HG03135 (cell line): ENCODE measurements at regions not wholly inside any gene's neighbourhood (a gene's known extent, or its start where the extent isn't known, plus 50 kb on each side); places are given as distances from the start of the nearest gene placed in this dataset.
"Not testable (repeated sequence)": the region's sequence is repeated elsewhere in the genome, so short reads cannot be mapped to it uniquely, and the experiment has no call there.

Source experiments
- ATAC-seq: cut with Tn5 transposase; IDR thresholded peaks from one replicate; pipeline ENCODE4 v1.9.1; 2021; ENCODE audit warnings: mild to moderate bottlenecking, moderate library complexity; ENCODE audit not compliant: unreplicated experiment

DNA sequence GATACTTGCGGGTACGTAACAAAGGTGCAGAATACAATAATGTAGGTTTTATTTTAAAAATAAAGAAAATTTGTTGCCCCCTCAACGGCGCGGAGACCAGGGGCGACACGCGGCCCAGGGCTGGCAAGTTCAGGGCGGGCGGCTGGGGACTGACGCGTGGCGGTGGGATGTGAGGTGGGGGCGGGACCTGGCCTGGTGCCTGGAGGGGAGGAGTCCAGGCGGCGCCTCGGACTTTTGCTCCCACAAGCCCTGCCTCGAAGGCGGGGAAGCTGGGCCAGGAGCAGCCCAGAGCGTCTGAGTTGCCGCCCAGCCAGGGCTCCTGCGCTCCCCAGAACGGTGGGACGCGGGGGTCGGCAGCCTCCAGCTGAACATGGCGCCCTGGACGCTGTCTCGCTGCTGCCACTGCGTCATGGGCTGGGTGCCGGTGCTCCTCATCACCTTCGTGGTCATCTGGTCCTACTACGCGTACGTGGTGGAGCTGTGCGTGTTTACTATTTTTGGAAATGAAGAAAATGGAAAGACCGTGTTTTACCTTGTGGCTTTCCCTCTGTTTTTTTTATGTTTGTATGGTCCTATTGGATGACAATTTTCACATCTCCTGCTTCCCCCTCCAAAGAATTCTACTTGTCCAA, 1122.8 kb upstream of the ATXN8OS start:
- ATAC-seq: no peak

DNA sequence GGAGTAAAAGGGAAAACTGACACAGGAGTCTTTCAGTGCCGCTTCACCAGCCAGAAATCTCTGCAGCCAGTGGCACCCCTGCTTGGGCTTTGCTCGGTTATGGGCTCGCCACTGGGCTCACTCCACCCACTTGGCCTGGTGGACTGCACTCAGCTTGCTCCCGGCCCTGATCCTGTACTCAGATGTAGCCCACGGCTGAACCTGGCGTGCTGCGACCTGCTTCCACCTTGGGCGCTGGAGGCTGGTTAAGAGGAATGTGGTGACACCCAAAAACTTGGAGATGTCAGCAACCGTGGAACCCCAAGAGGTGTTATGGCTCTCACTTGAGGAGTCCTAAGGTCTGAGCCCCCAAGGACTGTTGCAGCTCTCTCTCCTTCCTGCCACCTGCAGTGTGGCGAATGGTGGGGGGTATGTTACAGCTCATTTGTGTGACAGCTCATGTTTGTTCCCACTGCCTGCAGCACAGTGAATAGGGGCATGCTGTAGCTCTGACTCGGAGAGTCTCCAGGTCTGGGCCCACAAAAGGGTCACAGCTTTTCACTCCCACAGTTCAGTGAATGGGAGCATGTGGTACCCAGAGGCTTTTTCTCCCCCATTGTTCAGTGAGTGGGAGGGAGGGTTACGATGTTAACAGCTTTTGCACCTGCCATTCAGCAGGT, 1124.5 kb upstream of the ATXN8OS start:
- ATAC-seq: no peak

DNA sequence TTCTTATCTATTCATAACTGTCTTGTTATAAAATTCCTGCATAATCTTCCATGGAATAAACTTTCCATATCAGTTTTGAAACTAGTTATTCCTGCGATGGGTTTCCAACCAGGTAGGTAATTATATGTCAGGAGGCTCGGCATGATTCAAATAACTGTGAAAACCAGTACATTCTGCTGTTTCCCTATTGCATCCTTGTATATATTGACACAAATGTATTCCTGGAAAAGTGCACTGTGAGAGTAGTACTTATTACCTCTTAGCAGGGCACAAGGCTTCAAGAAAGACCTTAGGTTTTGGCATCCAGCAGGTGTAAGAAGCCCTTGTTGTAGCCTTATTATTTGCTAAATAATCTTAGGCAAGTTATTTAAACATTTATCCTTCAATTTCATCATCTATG, 1131.3 kb upstream of the ATXN8OS start:
- no peak for ATAC-seq

DNA sequence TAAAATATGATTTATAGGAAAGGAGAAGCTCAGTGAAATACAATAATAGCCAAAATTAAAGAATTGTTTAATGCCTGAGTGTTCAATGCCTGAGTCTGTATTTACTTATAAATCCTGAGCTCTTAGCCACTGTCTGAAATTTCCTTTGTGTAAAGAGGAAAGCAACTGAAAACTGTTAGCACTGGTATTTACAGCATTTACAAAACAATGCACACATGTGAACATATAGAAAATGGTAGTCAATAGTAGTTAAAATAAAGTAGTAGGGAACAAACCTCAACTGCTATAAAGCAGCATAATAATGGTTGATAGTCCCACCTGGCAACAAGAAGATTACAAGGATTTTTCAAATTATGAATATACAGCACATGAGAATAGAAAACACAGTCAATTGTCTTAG, 1137.1 kb upstream of the ATXN8OS start:
- no peak for ATAC-seq

DNA sequence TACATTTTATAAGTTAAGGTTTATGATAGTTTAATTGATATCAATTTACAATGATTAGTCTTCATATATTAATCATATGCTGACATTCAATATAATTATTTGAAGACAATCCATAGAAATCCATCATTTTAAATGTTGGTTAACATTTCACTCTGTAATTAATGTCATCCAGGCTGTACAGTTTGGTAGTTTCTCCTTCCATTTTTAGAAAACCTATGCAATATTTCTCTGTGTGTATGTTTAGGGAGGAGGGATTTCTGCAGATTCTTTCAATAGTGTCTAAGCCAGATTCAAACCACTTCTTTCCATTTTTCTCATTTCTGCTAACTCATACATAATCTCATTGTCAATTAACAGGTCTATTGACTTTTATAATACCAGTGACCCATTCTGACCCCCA, 1159.0 kb upstream of the ATXN8OS start:
- no peak for ATAC-seq

DNA sequence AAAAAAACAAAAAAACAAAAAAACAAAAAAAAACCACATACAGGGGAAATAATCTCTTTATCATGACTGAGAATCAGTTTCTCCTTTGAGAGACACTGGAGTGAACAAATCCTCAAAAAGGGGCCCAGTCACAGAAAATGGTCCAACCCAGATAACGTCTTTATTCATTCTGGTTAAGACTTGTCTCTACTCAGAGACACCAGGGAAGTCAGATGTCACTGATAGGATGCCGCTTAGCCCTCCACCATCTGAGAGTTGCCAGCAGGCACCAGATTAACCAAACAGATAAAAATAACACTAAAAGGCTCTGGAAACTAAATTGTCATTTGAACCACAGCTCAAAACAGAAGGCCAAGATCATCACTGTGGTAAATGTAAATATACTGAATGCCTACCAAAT, 1163.4 kb upstream of the ATXN8OS start:
- ATAC-seq: no peak

DNA sequence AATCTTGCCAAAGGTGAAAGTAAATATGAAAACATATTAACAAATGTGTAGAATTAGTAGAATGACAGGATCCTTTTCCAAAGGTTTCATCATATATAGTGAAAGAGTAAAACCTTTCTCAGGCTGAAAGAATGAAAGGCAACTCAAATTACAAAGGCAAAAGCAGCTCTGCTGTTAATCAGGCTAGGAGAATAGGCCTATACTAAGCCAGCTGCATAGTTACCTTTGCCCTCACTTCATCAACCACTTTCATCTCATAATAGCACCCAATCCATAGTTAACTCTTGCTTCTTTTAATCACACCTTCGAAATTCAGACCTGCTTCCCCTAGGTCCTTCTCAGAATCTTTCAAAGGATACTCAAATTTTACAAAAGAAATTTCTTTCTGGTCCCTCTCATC, 1167.6 kb upstream of the ATXN8OS start:
- no peak for ATAC-seq

DNA sequence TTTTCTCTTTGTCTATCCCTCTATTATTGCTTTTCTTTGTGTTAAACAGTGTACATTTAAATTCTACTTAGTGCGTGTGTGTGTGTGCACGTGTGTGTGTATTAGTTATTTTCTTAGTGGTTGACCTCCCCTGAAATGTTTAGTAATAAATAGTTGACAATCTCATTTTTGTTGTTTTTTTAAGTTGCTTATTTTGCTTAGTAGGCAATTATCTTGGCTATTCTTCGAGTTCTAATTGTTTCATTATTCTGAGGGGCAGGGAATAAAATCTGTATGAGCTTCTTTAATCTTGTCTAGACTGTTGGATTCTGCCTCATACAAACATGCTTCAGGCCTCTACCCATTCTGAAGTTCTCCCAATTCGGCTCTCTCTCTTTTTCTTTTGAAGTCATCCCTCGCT, 1169.0 kb upstream of the ATXN8OS start:
- no peak for ATAC-seq

DNA sequence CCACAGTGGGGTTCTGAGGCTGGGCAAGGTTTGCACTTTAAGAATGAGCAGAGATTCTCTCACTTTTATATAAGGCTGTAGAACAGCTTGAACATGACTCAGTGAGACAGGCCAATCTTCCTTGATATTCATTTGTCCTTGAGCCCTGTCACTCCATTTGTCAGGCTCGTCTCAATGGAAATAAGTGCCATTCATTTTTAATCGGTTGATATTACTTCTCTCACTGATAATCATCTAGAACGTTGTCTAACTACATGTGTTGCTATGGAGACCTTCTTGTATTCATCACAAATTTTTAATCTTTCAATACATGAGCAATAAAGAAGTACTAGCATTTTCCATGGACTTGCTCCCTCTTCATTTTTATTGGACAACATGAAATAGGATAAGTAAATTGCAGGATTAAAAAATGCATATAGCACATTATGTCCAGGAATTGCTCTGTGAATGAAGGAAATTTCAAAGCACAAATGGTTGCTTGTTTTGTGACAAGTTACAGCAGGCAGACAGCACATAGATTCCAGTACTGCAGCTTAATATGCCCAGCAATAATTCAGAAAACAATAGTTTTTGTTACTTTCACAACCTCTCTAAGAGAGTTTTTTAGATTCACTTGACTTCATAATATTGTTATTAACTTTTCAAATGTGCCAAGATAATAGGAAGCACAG, 1178.4 kb upstream of the ATXN8OS start:
- ATAC-seq: no peak

DNA sequence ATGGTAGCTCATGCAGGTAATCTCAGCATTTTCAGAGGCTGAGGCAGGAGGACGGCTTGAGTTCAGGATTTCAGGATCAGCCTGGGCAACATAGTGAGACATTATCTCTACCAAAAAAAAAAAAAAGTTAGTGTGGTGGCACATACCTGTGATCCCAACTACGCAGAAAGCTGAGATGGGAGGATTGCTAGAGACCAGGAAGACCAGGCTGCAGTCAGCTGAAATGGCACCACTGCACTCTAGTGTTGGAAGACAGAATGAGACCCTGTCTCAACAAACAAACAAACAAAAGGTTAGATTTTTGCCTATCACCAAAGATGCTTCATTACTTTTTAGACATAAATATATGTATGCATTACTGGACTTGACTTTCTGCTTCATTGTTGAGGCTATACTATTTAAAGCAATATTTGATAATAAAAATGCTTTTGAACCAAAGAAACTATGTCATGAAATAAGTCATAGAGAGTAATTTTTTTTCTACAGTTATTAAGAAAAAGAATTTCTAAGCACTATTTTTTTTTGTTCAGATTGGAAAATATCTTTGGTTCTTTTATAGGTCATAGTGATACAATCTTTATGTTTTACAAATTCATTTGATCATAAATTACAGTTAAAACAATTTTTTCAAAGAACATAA, 1180.1 kb upstream of the ATXN8OS start:
- ATAC-seq: no peak

DNA sequence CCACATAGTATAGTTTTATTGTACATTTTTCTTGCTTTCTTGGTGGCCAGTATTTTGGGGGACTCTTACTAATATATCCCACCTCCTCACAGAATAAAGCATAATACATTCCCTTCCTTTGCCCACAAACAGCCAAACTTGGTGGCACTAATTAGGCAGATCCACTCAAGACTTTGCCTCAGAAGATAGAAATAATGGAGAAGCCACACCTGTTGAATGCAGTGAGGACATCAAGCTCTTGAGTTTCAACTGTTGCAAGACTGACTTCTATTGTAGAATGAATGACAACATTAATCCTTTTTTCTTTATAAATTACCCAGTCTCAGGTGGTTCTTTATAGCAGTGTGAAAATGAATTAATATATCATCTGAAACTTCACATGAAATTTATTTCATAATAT, 1183.6 kb upstream of the ATXN8OS start:
- ATAC-seq: no peak

DNA sequence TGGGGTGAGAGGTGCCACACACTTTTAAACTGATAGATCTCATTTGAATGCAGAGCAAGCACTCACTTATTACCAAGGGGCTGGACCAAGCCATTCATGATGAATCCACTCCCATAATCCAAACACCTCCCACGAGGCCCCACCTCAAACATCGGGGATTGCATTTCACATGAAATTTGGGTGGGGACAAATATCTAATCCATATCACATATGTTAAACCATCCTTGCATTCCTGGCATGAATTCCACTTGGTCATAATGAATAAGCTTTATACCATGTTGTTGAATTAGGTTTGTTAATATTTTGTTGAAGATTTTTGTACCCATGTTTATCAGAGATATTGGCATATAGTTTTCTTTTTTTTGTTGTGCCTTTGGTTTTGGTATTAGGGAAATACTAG, 1198.7 kb upstream of the ATXN8OS start:
- ATAC-seq: no peak

DNA sequence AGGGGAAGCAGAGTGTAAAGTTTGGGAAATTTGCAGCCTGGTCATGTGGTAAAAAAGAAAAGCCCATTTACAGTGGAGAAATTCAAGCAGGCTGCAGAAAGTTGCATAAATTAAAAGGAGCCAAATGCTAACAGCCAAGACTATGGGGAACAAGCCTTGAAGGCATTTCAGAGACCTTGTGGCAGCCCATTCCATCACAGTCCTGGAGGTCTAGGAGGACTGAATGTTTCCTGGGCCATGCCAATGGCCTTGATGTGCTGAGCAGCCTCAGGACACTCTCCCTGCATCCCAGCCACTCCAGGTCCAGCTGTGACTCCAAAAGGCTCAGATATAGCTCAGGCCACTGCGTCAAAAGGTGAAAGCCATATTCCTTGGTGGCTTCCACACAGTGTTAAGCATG, 1202.4 kb upstream of the ATXN8OS start:
- no peak for ATAC-seq

DNA sequence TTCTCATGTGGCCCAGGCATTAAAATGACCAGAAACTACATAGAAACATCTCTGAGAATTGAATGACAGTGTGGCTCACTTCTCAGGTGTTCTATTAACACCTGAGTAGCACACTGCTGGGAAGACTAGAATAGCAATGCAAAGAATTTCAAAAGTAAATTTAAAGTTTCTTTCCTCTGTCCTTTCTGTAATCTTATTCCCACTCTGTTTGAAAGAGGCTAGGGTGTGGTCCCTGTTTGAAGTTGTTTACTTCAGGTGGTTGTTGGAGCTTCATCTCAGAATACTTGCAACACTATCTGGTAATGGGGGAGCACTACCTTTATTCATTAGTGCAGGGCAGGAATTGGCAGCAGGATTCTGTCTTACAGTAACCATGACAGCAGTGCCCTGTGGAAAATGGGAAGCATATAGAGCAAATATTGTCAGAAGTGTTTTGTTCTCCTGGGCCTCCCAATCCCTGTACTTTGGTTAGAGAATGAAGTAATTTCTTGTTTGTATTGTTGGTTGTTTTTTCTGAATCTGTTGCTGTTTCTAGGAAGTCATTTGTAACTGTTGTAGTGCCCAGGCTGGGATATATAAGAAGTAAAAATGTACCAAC, 1210.2 kb upstream of the ATXN8OS start:
- no peak for ATAC-seq

DNA sequence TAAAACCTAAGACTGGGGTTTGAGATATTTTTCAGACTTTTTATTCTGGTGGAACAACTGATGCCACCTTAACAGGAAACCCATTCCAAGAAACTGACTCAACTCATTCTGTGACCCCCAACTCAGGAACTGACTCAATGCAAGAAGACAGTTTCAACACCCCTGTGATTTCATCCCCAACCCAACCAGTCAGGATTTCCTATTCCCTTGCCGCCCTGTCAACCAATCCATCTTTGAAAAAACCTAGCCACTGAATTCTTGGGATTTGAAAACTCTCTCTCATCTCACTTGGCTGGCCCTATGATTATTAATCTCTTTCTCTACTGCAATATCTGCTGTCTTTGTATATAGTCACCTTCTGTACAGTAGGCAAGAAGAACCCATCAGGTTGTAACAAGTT, 1211.9 kb upstream of the ATXN8OS start:
- ATAC-seq: no peak

DNA sequence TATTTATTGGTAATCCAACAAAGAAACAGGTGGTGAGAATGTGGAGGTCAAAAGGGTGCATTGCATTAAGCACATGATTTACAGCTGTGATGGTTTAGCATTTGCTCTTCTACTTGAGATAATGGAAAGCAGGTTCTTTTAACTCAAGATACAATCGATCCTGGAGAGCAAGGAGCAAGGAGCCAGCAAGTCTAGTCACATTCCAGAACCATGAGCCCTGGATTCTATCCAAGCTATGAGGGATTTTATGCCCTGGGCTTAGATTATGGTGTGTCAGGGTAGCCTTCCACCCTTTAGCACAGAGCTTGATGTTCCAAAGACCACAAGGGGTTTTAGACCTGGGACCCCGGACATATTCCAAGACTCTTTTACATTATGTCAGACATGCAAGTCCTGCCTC, 1213.9 kb upstream of the ATXN8OS start:
- not testable (repeated sequence) for ATAC-seq

DNA sequence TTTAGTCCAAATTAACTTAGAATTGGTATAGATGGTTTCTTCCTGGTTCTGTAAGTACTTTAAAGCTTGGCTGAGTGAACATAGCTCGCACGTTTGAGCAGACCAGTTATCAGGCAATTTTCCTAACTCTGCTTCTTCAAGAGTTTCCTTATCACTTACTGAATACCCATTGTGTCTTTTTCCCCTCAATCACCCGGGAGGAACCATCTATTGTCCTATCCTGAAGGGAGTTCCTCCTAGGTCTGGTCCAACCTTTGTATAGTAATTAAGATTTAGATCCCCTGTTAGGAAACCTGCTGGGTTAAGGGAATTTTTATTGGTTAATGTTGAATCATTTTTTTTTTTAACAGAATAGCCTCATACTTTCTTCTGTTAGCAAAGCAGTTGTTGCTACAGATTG, 1215.0 kb upstream of the ATXN8OS start:
- not testable (repeated sequence) for ATAC-seq

DNA sequence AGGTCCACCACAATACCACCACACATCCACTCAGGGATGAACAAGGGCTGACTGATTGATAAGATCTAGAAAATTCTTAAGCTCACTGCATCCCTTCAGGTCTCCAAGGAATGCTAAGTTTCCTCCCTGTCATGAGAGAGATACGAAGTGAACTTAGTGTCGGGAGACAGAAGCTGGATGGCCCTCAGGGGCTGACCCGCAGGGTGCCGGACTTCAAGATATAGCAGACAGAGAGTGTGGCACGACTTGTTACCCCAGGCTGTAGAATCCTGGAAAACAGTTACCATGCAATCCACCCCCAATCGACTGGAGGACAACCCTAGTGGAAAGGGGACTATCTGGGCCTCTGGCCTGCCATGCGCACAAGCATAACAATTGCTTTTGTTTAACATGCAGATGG, 1217.5 kb upstream of the ATXN8OS start:
- ATAC-seq: not testable (repeated sequence)

DNA sequence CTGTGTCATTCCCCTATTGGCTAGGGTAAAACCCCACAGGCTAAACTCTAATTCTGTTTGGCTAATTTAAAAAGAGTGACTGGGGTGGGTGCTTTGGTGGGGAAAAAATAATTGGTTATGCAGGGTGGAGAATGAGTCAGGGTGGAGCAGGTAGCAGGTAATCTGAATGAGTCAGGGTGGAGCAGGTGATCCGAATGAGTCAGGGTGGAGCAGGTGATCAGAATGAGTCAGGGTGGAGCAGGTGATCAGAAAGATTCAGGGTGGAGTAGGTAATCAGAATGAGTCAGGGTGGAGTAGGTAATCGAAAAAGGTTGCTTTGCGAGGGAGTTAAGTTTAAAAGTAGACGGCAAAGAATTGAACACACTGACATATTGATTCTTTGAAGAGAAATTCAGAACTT, 1218.8 kb upstream of the ATXN8OS start:
- ATAC-seq: no peak

DNA sequence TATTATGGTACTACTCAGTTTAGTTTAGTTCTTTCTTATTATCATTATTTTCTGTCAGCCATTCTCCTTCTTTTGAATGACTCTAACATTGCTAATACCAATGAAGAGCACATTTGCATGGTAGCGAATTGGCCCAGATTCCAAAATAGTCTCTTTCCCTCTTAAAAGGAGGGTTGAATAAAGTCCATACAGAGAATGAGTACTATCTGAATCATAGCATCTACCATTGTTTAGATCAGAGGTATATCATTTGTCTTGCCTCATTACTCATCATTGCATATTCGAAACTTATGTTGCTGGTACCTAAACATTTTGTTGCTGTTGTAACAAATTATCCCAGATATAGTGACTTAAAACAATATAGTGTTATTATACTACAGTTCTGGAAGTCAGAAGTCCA, 1235.3 kb upstream of the ATXN8OS start:
- no peak for ATAC-seq

DNA sequence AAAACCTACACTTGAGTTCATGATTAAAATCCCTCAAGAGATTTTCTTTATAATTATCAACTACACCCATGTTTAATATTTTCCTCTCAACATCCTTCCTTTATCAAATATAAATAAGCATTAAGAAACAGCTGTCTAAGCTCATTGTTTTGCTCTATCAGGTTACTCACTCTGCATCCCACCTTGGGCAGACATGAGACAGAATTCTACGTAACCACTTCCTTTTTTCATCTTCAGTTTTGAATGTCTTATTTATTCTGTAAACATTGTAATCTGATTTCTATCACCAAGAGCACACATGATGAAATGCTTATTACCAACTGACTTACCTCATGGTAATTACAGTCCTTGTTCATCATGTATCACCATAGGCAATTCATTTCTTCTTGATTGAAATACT, 1256.6 kb upstream of the ATXN8OS start:
- ATAC-seq: no peak

DNA sequence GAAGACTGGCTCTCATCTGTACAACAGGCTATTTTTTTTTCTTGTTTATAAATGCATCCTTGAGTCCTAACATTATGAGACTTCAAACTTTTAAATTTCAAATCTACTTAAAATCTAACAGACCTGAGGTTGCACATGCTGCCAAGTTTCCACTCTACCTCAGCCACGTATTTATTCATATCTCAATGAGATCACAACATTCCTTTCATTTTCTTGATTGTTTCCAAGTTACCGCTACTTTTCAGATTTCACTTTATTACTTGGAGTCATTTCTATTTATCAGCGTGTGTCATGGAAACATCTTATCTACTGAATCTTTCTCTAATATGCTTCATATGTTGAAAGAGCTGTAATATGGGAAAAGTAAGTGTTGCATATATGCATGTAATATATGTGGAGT, 1257.5 kb upstream of the ATXN8OS start:
- no peak for ATAC-seq
